NT2/D1 (cell line): ENCODE measurements at regions not wholly inside any gene's neighbourhood (a gene's known extent, or its start where the extent isn't known, plus 50 kb on each side); places are given as distances from the start of the nearest gene placed in this dataset.

Source experiments
- YY1 ChIP-seq: IDR thresholded peaks from 2 replicates; pipeline ENCODE4 v1.6.1; 2011; ENCODE audit not compliant: insufficient read length, insufficient read depth
- ZNF274 ChIP-seq: IDR thresholded peaks from 2 replicates; pipeline ENCODE4 v1.6.1; 2011; ENCODE audit warnings: mild to moderate bottlenecking, low read depth, low read length

- TF ChIP-seq YY1 (no peak), ZNF274 (no peak)
Observed at GRCh38 chr17:72421128-72422092, 300.6 kb downstream of the SOX9 start.
